Stimulated activated CD4-positive, alpha-beta T cell treated with anti-CD3 and anti-CD28 coated beads, Interleukin-12 subunit alpha, Interleukin-12 subunit beta, amount 100 ng/mL, for 48 hours (primary cell): ENCODE measurements at regions not wholly inside any gene's neighbourhood (a gene's known extent, or its start where the extent isn't known, plus 50 kb on each side); places are given as distances from the start of the nearest gene placed in this dataset.
A peak's percentile ranks its signal among the peaks of the same experiment; 100 is the strongest.

Experiments used
- DNase-seq, 3 donors: peaks; one replicate each; pipeline ENCODE4 v3.0.0-alpha.2; 2020; ENCODE audit warnings: low read depth in 2 of 3, low spot score in 1 of 3

- no peak for DNase-seq
Observed at GRCh38 chr12:23168459-23168858, 543.5 kb downstream of the ETNK1 start.

GRCh38 chr12:23169012-23169695, 544.2 kb downstream of the ETNK1 start:
- DNase-seq: no peak

- DNase-seq: no peak
Observed at GRCh38 chr12:23169696-23170013, 544.7 kb downstream of the ETNK1 start.

- no peak for DNase-seq
Observed at GRCh38 chr12:23174917-23175316, 549.9 kb downstream of the ETNK1 start.

GRCh38 chr12:23185346-23185745, 560.4 kb downstream of the ETNK1 start:
- DNase-seq: no peak

- DNase-seq: no peak
Observed at GRCh38 chr12:23186950-23187349, 562.0 kb downstream of the ETNK1 start.

GRCh38 chr12:23193552-23193951, 568.6 kb downstream of the ETNK1 start:
- DNase-seq: no peak

- DNase-seq: no peak
Observed at GRCh38 chr12:23197266-23197665, 572.3 kb downstream of the ETNK1 start.

- DNase-seq: no peak
Observed at GRCh38 chr12:23202728-23203127, 577.8 kb downstream of the ETNK1 start.

GRCh38 chr12:23204933-23205778, 580.2 kb downstream of the ETNK1 start:
- DNase-seq: peak in 1 of 3 donors; percentile 5

GRCh38 chr12:23209793-23210192, 584.8 kb downstream of the ETNK1 start:
- no peak for DNase-seq

- no peak for DNase-seq
Observed at GRCh38 chr12:23210573-23210972, 585.6 kb downstream of the ETNK1 start.

- no peak for DNase-seq
Observed at GRCh38 chr12:23211384-23212320, 586.7 kb downstream of the ETNK1 start.

GRCh38 chr12:23217158-23217557, 592.2 kb downstream of the ETNK1 start:
- no peak for DNase-seq

- DNase-seq: no peak
Observed at GRCh38 chr12:23217667-23218066, 592.7 kb downstream of the ETNK1 start.

GRCh38 chr12:23221066-23221465, 596.1 kb downstream of the ETNK1 start:
- DNase-seq: no peak

GRCh38 chr12:23221926-23222325, 597.0 kb downstream of the ETNK1 start:
- no peak for DNase-seq

- no peak for DNase-seq
Observed at GRCh38 chr12:23222801-23223200, 597.8 kb downstream of the ETNK1 start.

- DNase-seq: no peak
Observed at GRCh38 chr12:23228101-23228500, 603.1 kb downstream of the ETNK1 start.

GRCh38 chr12:23230899-23231298, 605.9 kb downstream of the ETNK1 start:
- no peak for DNase-seq

- DNase-seq: no peak
Observed at GRCh38 chr12:23236066-23236780, 611.3 kb downstream of the ETNK1 start.
